ENCODE measurements at regions not wholly inside any gene's neighbourhood (a gene's known extent, or its start where the extent isn't known, plus 50 kb on each side); places are given as distances from the start of the nearest gene placed in this dataset.

- H2AFZ ChIP-seq (ENCODE audit: low read depth, low read length): no peak overlapping the region
- H3K79me2 ChIP-seq (replicated peaks; ENCODE audit: insufficient read depth, low read length): no peaks in the 10 kb centered on the region
- no peak overlapping the region for H3K9ac ChIP-seq (ENCODE audit: low read length)
- H3K27ac ChIP-seq (ENCODE audit: low read length): no peak overlapping the region
- no peaks in the 10 kb centered on the region for H3K9me3 ChIP-seq (ENCODE audit: low read length)
- H3F3A ChIP-seq (ENCODE audit: insufficient read depth, low read length, poor library complexity, severe bottlenecking): no peaks in the 10 kb centered on the region
- H4K20me1 ChIP-seq (ENCODE audit: insufficient read depth): no peaks in the 10 kb centered on the region
- TF ChIP-seq TAF1 (IDR thresholded peaks at IDR 0.05; ENCODE audit: low read depth) (no peak), SMC3 (conservative IDR thresholded peaks at IDR 0.05; ENCODE audit: poor library complexity) (no peak), RAD21 (conservative IDR thresholded peaks at IDR 0.05) (no peak), EZH2 (IDR thresholded peaks at IDR 0.05; ENCODE audit: borderline replicate concordance, insufficient read depth, low read length, poor library complexity, severe bottlenecking) (no peak), POLR2AphosphoS5 (IDR thresholded peaks at IDR 0.05) (no peak), EP300 (conservative IDR thresholded peaks at IDR 0.05; ENCODE audit: poor library complexity, severe bottlenecking) (no peak), MXI1 (conservative IDR thresholded peaks at IDR 0.05; ENCODE audit: poor library complexity, severe bottlenecking) (no peak)
- TF ChIP-seq, protein P1, sequence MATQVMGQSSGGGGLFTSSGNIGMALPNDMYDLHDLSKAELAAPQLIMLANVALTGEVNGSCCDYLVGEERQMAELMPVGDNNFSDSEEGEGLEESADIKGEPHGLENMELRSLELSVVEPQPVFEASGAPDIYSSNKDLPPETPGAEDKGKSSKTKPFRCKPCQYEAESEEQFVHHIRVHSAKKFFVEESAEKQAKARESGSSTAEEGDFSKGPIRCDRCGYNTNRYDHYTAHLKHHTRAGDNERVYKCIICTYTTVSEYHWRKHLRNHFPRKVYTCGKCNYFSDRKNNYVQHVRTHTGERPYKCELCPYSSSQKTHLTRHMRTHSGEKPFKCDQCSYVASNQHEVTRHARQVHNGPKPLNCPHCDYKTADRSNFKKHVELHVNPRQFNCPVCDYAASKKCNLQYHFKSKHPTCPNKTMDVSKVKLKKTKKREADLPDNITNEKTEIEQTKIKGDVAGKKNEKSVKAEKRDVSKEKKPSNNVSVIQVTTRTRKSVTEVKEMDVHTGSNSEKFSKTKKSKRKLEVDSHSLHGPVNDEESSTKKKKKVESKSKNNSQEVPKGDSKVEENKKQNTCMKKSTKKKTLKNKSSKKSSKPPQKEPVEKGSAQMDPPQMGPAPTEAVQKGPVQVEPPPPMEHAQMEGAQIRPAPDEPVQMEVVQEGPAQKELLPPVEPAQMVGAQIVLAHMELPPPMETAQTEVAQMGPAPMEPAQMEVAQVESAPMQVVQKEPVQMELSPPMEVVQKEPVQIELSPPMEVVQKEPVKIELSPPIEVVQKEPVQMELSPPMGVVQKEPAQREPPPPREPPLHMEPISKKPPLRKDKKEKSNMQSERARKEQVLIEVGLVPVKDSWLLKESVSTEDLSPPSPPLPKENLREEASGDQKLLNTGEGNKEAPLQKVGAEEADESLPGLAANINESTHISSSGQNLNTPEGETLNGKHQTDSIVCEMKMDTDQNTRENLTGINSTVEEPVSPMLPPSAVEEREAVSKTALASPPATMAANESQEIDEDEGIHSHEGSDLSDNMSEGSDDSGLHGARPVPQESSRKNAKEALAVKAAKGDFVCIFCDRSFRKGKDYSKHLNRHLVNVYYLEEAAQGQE (IDR thresholded peaks at IDR 0.05; ENCODE audit: borderline replicate concordance): no peak
- TF ChIP-seq, protein P2, sequence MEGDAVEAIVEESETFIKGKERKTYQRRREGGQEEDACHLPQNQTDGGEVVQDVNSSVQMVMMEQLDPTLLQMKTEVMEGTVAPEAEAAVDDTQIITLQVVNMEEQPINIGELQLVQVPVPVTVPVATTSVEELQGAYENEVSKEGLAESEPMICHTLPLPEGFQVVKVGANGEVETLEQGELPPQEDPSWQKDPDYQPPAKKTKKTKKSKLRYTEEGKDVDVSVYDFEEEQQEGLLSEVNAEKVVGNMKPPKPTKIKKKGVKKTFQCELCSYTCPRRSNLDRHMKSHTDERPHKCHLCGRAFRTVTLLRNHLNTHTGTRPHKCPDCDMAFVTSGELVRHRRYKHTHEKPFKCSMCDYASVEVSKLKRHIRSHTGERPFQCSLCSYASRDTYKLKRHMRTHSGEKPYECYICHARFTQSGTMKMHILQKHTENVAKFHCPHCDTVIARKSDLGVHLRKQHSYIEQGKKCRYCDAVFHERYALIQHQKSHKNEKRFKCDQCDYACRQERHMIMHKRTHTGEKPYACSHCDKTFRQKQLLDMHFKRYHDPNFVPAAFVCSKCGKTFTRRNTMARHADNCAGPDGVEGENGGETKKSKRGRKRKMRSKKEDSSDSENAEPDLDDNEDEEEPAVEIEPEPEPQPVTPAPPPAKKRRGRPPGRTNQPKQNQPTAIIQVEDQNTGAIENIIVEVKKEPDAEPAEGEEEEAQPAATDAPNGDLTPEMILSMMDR (IDR thresholded peaks at IDR 0.05; ENCODE audit: poor library complexity, severe bottlenecking): no peak
- no peaks in the 10 kb centered on the region for H3K9me2 ChIP-seq (ENCODE audit: insufficient read depth, low read length)
- H3K36me3 ChIP-seq (ENCODE audit: insufficient read depth, low read length): no peaks in the 10 kb centered on the region
- no peak overlapping the region for H3K4me3 ChIP-seq (ENCODE audit: low read length)
- no peaks in the 10 kb centered on the region for H3K27me3 ChIP-seq (ENCODE audit: insufficient read depth, low read depth, low read length)
- no peak overlapping the region for H3K4me2 ChIP-seq (ENCODE audit: low read length)
These were observed 540.2 kb upstream of the TMEM132C start for GRCh38 chr12:127726671-127727315.

GRCh38 chr12:127728285-127728684 lies 538.7 kb upstream of the TMEM132C start:
- no peaks in the 10 kb centered on the region for H3K36me3 ChIP-seq (ENCODE audit: insufficient read depth, low read length)
- no peaks in the 10 kb centered on the region for H3K9me2 ChIP-seq (ENCODE audit: insufficient read depth, low read length)
- no peaks in the 10 kb centered on the region for H3F3A ChIP-seq (ENCODE audit: insufficient read depth, low read length, poor library complexity, severe bottlenecking)
- H4K20me1 ChIP-seq (ENCODE audit: insufficient read depth): no peaks in the 10 kb centered on the region
- H3K9me3 ChIP-seq (ENCODE audit: low read length): no peaks in the 10 kb centered on the region
- no peak overlapping the region for H3K27ac ChIP-seq (ENCODE audit: low read length)
- H2AFZ ChIP-seq (ENCODE audit: low read depth, low read length): no peak overlapping the region
- H3K27me3 ChIP-seq (ENCODE audit: insufficient read depth, low read depth, low read length): no peaks in the 10 kb centered on the region
- no peak overlapping the region for H3K4me3 ChIP-seq (ENCODE audit: low read length)
- no peak overlapping the region for H3K9ac ChIP-seq (ENCODE audit: low read length)
- TF ChIP-seq RAD21 (conservative IDR thresholded peaks at IDR 0.05) (no peak), EP300 (conservative IDR thresholded peaks at IDR 0.05; ENCODE audit: poor library complexity, severe bottlenecking) (no peak), TAF1 (IDR thresholded peaks at IDR 0.05; ENCODE audit: low read depth) (no peak), POLR2AphosphoS5 (IDR thresholded peaks at IDR 0.05) (no peak), MXI1 (conservative IDR thresholded peaks at IDR 0.05; ENCODE audit: poor library complexity, severe bottlenecking) (no peak), EZH2 (IDR thresholded peaks at IDR 0.05; ENCODE audit: borderline replicate concordance, insufficient read depth, low read length, poor library complexity, severe bottlenecking) (no peak), SMC3 (conservative IDR thresholded peaks at IDR 0.05; ENCODE audit: poor library complexity) (no peak)
- TF ChIP-seq, protein P1 (IDR thresholded peaks at IDR 0.05; ENCODE audit: borderline replicate concordance): no peak
- TF ChIP-seq, protein P2 (IDR thresholded peaks at IDR 0.05; ENCODE audit: poor library complexity, severe bottlenecking): no peak
- no peaks in the 10 kb centered on the region for H3K79me2 ChIP-seq (replicated peaks; ENCODE audit: insufficient read depth, low read length)
- H3K4me2 ChIP-seq (ENCODE audit: low read length): no peak overlapping the region
